C4-2B (cell line): ENCODE measurements at regions not wholly inside any gene's neighbourhood (a gene's known extent, or its start where the extent isn't known, plus 50 kb on each side); places are given as distances from the start of the nearest gene placed in this dataset.
"Not testable (repeated sequence)": the region's sequence is repeated elsewhere in the genome, so short reads cannot be mapped to it uniquely, and the experiment has no call there.

ENCODE experiments used
- H3K27ac ChIP-seq: fragments of 450-650 bp; 2 replicates; pipeline ENCODE4 v1.5.1; 2017
- ZFX ChIP-seq: fragments of 450-650 bp; IDR thresholded peaks from 2 replicates; pipeline ENCODE4 v1.6.1; 2017
- TF ChIP-seq, protein P1 (sequence below): fragments of 450-650 bp; conservative IDR thresholded peaks from 2 replicates; pipeline ENCODE4 v1.5.1; 2017; ENCODE audit warnings: mild to moderate bottlenecking

DNA sequence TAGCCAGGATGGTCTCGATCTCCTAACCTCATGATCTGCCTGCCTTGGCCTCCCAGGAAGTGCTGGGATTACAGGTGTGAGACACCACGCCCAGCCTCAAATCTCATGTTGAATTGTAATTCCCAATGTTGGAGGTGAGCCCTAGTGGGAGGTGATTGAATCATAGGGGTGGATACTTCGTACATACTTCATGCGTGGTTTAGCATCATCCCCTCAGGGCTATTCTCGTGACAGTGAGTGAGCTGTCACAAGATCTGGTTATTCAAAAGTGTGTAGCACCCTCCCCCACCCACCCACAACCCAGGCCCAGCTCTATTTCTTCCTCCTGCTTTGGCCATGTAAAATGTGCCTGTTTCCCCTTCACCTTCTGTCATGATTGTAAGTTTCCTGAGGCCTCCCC lies 236.9 kb upstream of the IL12A start:
- no peak overlapping the region for H3K27ac ChIP-seq
- TF ChIP-seq, protein P1, sequence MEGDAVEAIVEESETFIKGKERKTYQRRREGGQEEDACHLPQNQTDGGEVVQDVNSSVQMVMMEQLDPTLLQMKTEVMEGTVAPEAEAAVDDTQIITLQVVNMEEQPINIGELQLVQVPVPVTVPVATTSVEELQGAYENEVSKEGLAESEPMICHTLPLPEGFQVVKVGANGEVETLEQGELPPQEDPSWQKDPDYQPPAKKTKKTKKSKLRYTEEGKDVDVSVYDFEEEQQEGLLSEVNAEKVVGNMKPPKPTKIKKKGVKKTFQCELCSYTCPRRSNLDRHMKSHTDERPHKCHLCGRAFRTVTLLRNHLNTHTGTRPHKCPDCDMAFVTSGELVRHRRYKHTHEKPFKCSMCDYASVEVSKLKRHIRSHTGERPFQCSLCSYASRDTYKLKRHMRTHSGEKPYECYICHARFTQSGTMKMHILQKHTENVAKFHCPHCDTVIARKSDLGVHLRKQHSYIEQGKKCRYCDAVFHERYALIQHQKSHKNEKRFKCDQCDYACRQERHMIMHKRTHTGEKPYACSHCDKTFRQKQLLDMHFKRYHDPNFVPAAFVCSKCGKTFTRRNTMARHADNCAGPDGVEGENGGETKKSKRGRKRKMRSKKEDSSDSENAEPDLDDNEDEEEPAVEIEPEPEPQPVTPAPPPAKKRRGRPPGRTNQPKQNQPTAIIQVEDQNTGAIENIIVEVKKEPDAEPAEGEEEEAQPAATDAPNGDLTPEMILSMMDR: no peak

DNA sequence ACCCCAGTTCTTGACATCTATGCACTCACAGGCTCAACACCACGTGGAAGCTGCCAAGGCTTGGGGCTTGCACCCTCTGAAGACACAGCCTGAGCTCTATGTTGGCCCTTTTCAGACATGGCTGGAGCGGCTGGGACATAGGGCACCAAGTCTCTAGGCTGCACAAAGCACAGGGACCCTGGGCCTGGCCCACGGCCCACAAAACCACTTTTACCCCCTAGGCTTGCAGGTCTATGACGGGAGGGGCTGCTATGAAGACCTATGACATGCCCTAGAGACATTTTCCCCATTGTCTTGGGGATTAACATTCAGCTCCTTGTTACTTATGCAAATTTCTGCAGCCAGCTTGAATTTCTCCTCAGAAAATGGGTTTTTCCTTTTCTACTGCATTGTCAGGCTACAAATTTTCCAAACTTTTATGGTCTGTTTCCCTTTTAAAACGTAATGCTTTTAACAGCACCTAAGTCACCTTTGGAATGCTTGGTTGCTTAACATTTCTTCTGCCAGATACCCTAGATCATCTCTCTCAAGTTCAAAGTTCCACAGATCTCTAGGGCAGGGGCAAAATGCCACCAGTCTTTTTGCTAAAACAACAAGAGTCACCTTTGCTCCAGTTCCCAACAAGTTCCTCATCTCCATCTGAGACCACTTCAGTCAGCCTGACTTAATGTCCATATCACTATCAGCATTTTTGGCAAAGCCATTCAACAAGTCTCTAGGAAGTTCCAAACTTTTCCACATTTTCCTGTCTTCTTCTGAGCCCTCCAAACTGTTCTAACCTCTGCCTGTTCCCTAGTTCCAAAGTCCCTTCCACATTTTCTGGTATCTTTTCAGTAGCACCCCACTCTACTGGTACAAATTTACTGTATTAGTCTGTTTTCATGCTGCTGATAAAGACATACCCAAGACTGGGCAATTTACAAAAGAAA lies 232.1 kb upstream of the IL12A start:
- H3K27ac ChIP-seq: not testable (repeated sequence)

DNA sequence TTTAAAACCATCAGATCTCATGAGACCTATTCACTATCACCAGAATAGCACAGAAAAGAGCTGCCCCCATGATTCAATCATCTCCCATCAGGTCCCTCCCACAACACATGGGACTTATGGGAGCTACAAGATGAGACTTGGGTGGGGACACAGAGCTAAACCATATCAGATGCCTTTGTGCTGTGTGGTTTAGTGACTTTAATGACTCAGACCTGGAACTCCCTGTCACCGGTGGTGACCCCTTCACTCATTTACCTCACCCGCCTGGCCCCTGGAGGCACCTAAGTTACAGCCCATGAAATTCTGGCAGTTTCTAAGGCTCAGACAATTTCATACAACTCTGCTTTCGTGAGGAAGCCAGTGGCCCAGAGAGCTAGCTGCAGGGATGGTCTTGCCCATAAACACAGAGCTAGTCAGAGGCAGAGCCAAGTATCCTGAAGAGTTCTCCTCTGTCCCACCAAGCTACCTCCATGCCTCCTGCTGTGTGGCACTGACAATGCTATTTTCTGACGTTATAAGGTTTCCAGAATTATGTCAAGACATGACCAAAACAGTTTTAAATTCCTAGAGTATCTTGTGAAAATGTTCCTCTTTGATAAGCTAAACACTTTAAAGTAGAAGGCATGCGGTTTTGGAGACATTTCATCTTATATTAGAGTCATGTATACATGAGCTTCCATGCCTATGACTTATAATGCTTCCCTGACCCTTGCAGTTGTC lies 231.1 kb upstream of the IL12A start:
- no peak for TF ChIP-seq ZFX
- TF ChIP-seq, protein P1: no peak
- H3K27ac ChIP-seq: no peak overlapping the region

DNA sequence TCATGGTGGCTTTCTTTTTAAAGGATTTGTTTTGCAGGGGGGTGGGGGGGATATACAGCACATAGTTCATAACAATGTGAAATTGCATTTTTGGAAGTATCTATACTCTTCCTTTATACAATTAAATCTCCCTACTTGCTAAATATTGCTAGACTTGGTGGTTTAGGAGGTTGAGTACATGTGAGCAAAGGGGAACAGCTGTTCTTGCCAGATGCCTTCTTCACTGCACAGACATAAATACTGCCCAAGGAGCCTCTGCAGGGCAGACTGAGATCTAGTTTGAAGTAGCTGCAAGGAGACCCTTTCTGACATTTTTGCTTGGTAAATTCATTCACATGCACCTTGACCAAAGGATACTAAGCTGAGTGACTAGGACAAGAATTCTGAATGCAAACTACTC lies 228.6 kb upstream of the IL12A start:
- H3K27ac ChIP-seq: no peak overlapping the region
- no peak for TF ChIP-seq ZFX
- TF ChIP-seq, protein P1: no peak

DNA sequence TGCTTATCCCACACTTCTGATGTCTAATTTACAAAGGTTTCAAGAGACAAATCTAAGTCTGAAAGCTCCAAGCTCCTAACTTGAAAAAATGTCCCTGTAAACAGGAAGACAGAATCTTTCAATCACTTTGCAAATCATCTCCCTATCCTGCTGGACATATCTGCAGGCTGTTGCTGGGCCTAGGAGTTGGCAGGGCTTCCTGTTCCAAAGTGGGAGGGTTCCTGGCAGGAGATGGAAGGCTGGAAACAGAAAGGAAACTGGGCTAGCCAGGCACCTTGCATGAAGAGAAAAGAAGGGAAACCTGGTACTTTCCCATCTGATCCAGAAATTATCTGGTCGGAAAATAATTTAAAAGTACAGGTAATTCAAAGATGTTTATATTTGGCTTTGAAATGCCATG lies 227.3 kb upstream of the IL12A start:
- TF ChIP-seq, protein P1: no peak
- no peak for TF ChIP-seq ZFX
- H3K27ac ChIP-seq: no peak overlapping the region

DNA sequence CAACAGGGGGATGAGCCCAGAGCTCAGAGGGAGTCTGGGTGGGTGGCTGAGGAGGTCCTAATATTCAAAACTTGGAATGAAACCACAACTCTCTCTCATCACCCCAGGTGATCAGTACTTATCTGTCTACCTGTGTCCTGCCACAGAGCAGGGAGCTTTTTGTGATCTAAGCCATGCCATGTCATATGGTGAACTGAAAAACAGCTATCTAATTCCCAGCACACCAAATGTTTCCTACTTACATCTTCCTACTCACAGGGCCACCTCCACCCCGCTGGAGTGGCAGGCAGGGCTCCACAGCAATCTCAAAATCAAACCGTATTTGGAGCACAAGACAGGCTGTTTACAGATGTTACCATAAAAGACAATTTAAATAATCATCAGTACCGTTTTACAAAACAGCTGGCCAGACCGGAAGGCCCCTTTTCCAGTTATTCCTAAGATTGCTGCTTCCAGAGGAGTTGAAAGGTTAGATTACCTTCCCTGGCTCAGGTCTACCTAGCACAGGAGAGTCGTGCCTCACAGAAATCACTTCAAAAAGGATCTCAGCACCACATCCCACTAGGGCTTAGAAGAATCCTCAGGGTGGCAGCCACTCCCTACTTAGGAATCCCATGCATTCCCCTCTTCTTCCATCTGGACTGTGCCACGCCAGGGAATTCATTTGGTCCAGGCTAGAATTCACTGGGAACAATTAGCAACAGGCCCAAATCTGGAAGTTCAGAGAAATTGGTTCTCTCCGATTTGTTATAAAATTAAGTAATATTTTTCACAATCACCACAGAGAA lies 226.6 kb upstream of the IL12A start:
- no peak overlapping the region for H3K27ac ChIP-seq
- TF ChIP-seq, protein P1: no peak
- TF ChIP-seq ZFX: no peak

DNA sequence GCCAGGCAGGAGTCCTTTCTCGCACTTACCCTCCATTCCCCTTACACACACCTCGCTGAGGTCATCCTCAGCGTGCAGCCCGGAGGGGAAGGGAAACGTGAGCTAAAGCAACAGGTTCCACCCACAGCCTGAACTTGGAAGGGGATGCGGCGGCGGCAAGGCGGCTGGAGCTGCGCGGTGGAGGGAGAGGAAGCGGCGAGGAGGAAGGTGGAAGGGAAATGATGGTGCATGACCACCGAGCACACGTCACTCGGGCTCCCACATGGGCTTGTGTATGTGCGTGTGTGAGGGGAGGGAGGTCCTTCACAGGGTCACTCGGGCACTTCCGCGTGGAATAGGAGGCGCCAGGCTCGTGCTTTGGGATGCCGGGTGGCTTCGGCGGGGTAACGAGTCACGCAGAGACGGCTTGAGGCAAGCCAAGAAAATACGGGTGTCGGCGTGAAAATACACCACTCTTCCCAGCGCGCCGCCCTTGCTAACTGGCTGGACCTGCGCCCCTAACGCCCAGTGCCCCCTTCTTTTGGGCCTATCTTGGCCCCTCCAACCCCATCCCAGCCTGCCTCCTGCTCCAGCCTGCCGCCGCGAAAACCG lies 225.5 kb upstream of the IL12A start:
- H3K27ac ChIP-seq: peak overlapping the region; percentile 28
- TF ChIP-seq, protein P1: no peak
- no peak for TF ChIP-seq ZFX
